IMR-90 (cell line): ENCODE measurements at regions not wholly inside any gene's neighbourhood (a gene's known extent, or its start where the extent isn't known, plus 50 kb on each side); places are given as distances from the start of the nearest gene placed in this dataset.

Source experiments
- ATAC-seq: fragments of 200-7000 bp; cut with Tn5 transposase; 2 replicates; pipeline ENCODE4 v1.9.1; 2020; ENCODE audit warnings: low read depth, mild to moderate bottlenecking, moderate library complexity
- BruUV-seq: library from RNA; stranded (reverse); fragments of 400-500 nt; replicated peaks from 2 replicates; lab custom pipeline; 2021; lab: Mats Ljungman, UMichigan
- CTCF ChIA-PET: fragments of 300-600 bp; formaldehyde crosslinking; extraction: SDS; loops from one replicate; lab custom pipeline; 2021; ENCODE audit warnings: antibody characterized with exemption; lab: Yijun Ruan, JAX
- POLR2A ChIA-PET: fragments of 300-600 bp; sonication (Branson Sonifier 250); formaldehyde crosslinking; loops from one replicate; lab custom pipeline; 2022; ENCODE audit warnings: antibody characterized with exemption; ENCODE audit not compliant: unreplicated experiment; lab: Charles Lee
- DNase-seq: peaks from one replicate; pipeline ENCODE4 v3.0.0; 2013
- H2AFZ ChIP-seq: replicated peaks from 2 replicates; pipeline ENCODE3; 2013; ENCODE audit warnings: low read length, mild to moderate bottlenecking; ENCODE audit not compliant: poor library complexity
- H2AK5ac ChIP-seq: 2 replicates; pipeline ENCODE4 v1.6.1; 2013; ENCODE audit warnings: low read depth, low read length, inconsistent platforms
- H2AK9ac ChIP-seq: replicated peaks from 2 replicates; pipeline ENCODE3; 2013; ENCODE audit warnings: mild to moderate bottlenecking, low read depth, low read length, moderate library complexity; ENCODE audit not compliant: poor library complexity
- H2BK120ac ChIP-seq: 2 replicates; pipeline ENCODE4 v1.6.1; 2013; ENCODE audit warnings: low read depth, low read length, inconsistent platforms
- H2BK15ac ChIP-seq: 3 replicates; pipeline ENCODE4 v1.6.1; 2013; ENCODE audit warnings: low read depth, low read length, inconsistent platforms
- H2BK20ac ChIP-seq: 2 replicates; pipeline ENCODE4 v1.6.1; 2013; ENCODE audit warnings: low read depth, mild to moderate bottlenecking, inconsistent platforms, low read length, moderate library complexity
- H2BK5ac ChIP-seq: 2 replicates; pipeline ENCODE4 v1.6.1; 2013; ENCODE audit warnings: mild to moderate bottlenecking, low read depth, low read length, inconsistent platforms; ENCODE audit not compliant: poor library complexity, severe bottlenecking
- H3K14ac ChIP-seq: replicated peaks from 2 replicates; pipeline ENCODE4 v1.6.1; 2013; ENCODE audit warnings: low read depth, low read length, inconsistent platforms
- H3K18ac ChIP-seq: 2 replicates; pipeline ENCODE4 v1.6.1; 2013; ENCODE audit warnings: low read depth, low read length, control low read depth
- H3K23ac ChIP-seq: 2 replicates; pipeline ENCODE4 v1.6.1; 2013; ENCODE audit warnings: low read depth, low read length, inconsistent platforms
- H3K27ac ChIP-seq: 2 replicates; pipeline ENCODE4 v1.5.1; 2013; ENCODE audit warnings: mild to moderate bottlenecking, control low read depth, low read length; ENCODE audit not compliant: insufficient read depth
- H3K27me3 ChIP-seq: 2 replicates; pipeline ENCODE4 v1.6.1; 2013; ENCODE audit warnings: low read length; ENCODE audit not compliant: control insufficient read depth, insufficient read depth
- H3K36me3 ChIP-seq: 2 replicates; pipeline ENCODE4 v1.6.1; 2013; ENCODE audit warnings: low read length, mixed read lengths; ENCODE audit not compliant: control insufficient read depth, insufficient read depth
- H3K4ac ChIP-seq: 2 replicates; pipeline ENCODE4 v1.6.1; 2013; ENCODE audit warnings: low read depth, low read length, inconsistent platforms
- H3K4me1 ChIP-seq: 2 replicates; pipeline ENCODE4 v1.6.1; 2013; ENCODE audit warnings: low read length, mixed read lengths; ENCODE audit not compliant: control insufficient read depth, insufficient read depth
- H3K4me2 ChIP-seq: 2 replicates; pipeline ENCODE4 v1.6.1; 2013; ENCODE audit warnings: low read depth, mild to moderate bottlenecking, control low read depth, low read length, moderate library complexity
- H3K4me3 ChIP-seq: 2 replicates; pipeline ENCODE4 v1.5.1; 2013; ENCODE audit warnings: low read depth, mild to moderate bottlenecking, control low read depth, low read length, moderate library complexity; ENCODE audit not compliant: insufficient read depth
- H3K56ac ChIP-seq: 2 replicates; pipeline ENCODE4 v1.6.1; 2013; ENCODE audit warnings: low read length, inconsistent platforms; ENCODE audit not compliant: insufficient read depth; ENCODE audit errors: extremely low read depth
- H3K79me1 ChIP-seq, 2 experiments: 2 replicates each; pipeline ENCODE4 v1.6.1; 2013; ENCODE audit warnings: low read length in 2 of 2, inconsistent platforms in 1 of 2, low read depth in 1 of 2
- H3K9ac ChIP-seq: 2 replicates; pipeline ENCODE4 v1.6.1; 2013; ENCODE audit warnings: low read depth, low read length, control low read depth
- H3K9me1 ChIP-seq: 2 replicates; pipeline ENCODE4 v1.6.1; 2013; ENCODE audit warnings: low read length, inconsistent platforms; ENCODE audit not compliant: insufficient read depth
- H3K9me3 ChIP-seq: 2 replicates; pipeline ENCODE4 v1.6.1; 2013; ENCODE audit warnings: low read length; ENCODE audit not compliant: control insufficient read depth, insufficient read depth
- H4K20me1 ChIP-seq: 2 replicates; pipeline ENCODE4 v1.6.1; 2013; ENCODE audit warnings: low read length, inconsistent platforms; ENCODE audit not compliant: insufficient read depth
- H4K5ac ChIP-seq: 2 replicates; pipeline ENCODE4 v1.6.1; 2013; ENCODE audit warnings: mild to moderate bottlenecking, low read depth, low read length, control low read depth
- H4K8ac ChIP-seq, 2 experiments: 2 replicates each; pipeline ENCODE4 v1.6.1; 2013; ENCODE audit warnings: low read depth in 2 of 2, low read length in 2 of 2, control low read depth in 1 of 2, inconsistent platforms in 1 of 2
- H4K91ac ChIP-seq: 2 replicates; pipeline ENCODE4 v1.6.1; 2013; ENCODE audit warnings: low read depth, low read length, inconsistent platforms; ENCODE audit not compliant: insufficient read depth
- BHLHE40 ChIP-seq: fragments of 150-350 bp; IDR thresholded peaks from 2 replicates; pipeline ENCODE4 v1.6.1; 2016; ENCODE audit warnings: mild to moderate bottlenecking, low read depth, low read length
- CEBPB ChIP-seq: IDR thresholded peaks from 2 replicates; pipeline ENCODE4 v1.6.1; 2012; ENCODE audit warnings: low read depth, low read length, improper control_type of control experiment
- CHD1 ChIP-seq: IDR thresholded peaks from 2 replicates; pipeline ENCODE4 v1.6.1; 2012; ENCODE audit warnings: low read depth, low read length, improper control_type of control experiment
- ELK1 ChIP-seq: fragments of 150-350 bp; IDR thresholded peaks from 2 replicates; pipeline ENCODE4 v1.6.1; 2016; ENCODE audit warnings: low read depth, mild to moderate bottlenecking, low read length, moderate library complexity, borderline replicate concordance
- MAFK ChIP-seq: IDR thresholded peaks from 2 replicates; pipeline ENCODE4 v1.6.1; 2012; ENCODE audit warnings: low read depth, low read length, improper control_type of control experiment
- MAZ ChIP-seq: IDR thresholded peaks from 2 replicates; pipeline ENCODE4 v1.6.1; 2012; ENCODE audit warnings: low read depth, mild to moderate bottlenecking, low read length, improper control_type of control experiment, moderate library complexity, borderline replicate concordance
- MXI1 ChIP-seq: IDR thresholded peaks from 2 replicates; pipeline ENCODE4 v1.6.1; 2012; ENCODE audit warnings: low read depth, mild to moderate bottlenecking, low read length, moderate library complexity, borderline replicate concordance
- RAD21 ChIP-seq: IDR thresholded peaks from 2 replicates; pipeline ENCODE4 v1.6.1; 2012; ENCODE audit warnings: low read length, improper control_type of control experiment
- RCOR1 ChIP-seq: IDR thresholded peaks from 2 replicates; pipeline ENCODE4 v1.6.1; 2012; ENCODE audit warnings: mild to moderate bottlenecking, low read length, improper control_type of control experiment; ENCODE audit not compliant: insufficient replicate concordance
- RFX5 ChIP-seq: IDR thresholded peaks from 2 replicates; pipeline ENCODE4 v1.8.0; 2012; ENCODE audit warnings: low read depth, mild to moderate bottlenecking, low read length, moderate library complexity
- SMC3 ChIP-seq: fragments of 150-350 bp; IDR thresholded peaks from 2 replicates; pipeline ENCODE4 v1.6.1; 2016; ENCODE audit warnings: low read depth, mild to moderate bottlenecking, antibody characterized with exemption, low read length, moderate library complexity
- WGBS, 2 experiments: methylation state at CpG; one replicate each; pipeline versions ENCODE4 v1.1.5 to v1.1.7; 2013; ENCODE audit warnings: missing lambda C conversion rate in 2 of 2; ENCODE audit not compliant: insufficient read length in 1 of 2; ENCODE audit errors: extremely low coverage in 2 of 2; 5-methylcytosine and 5-hydroxymethylcytosine counted together
- dilution Hi-C: fragments of 300-500 bp; cut with HindIII; formaldehyde crosslinking; loops from one replicate; pipeline ENCODE4 v1.14.3; 2018; ENCODE audit warnings: low sequenced_read_pairs; ENCODE audit not compliant: unreplicated experiment
- in situ Hi-C: fragments of 300-500 bp; cut with MboI; formaldehyde crosslinking; loops from 3 replicates; pipeline ENCODE4 v1.14.3; 2019; ENCODE audit warnings: low sequenced_read_pairs, inconsistent platforms, mixed read lengths
- intact Hi-C: fragments of 100-400 bp; cut with micrococcal nuclease; formaldehyde crosslinking; loops from 2 replicates; pipeline ENCODE4 v1.10.0; 2022
- TF ChIP-seq, protein P1 (sequence below): fragments of 150-350 bp; IDR thresholded peaks from 2 replicates; pipeline ENCODE4 v1.6.1; 2017; ENCODE audit warnings: mild to moderate bottlenecking, antibody characterized with exemption, low read length, low read depth
- TF ChIP-seq, protein P2 (sequence below): conservative IDR thresholded peaks from 2 replicates; pipeline ENCODE4 v1.5.1; 2012; ENCODE audit warnings: mild to moderate bottlenecking, low read depth, low read length, improper control_type of control experiment

- H3K27ac ChIP-seq, result no peak overlapping the region
- POLR2A ChIA-PET, result no interaction called here
These were observed 84.9 kb upstream of the TET2 start for GRCh38 chr4:105061731-105062130.

More at GRCh38 chr4:105061731-105062130, 84.9 kb upstream of the TET2 start:
- no peak overlapping the region for H4K5ac ChIP-seq
- no peak overlapping the region for H2AK5ac ChIP-seq
- no peak overlapping the region for H2BK20ac ChIP-seq
- no peak overlapping the region for H3K4me3 ChIP-seq
- BruUV-seq, result no TSS peak
- H4K91ac ChIP-seq, result no peak overlapping the region
- no peaks in the 10 kb centered on the region for H3K79me1 ChIP-seq
- no peak overlapping the region for H3K4ac ChIP-seq
- in situ Hi-C loops (no loop called here), dilution Hi-C loops (no loop called here), intact Hi-C loops (no loop called here)
- no peak overlapping the region for H2BK5ac ChIP-seq
- H2BK120ac ChIP-seq, result no peak overlapping the region
- H3K56ac ChIP-seq, result no peak overlapping the region
- no peaks in the 10 kb centered on the region for H4K20me1 ChIP-seq
- 0 out of 2 replicates have a peak overlapping the region, but pooled peaks have one; percentile 33 for H3K14ac ChIP-seq
- no peak overlapping the region for H2AFZ ChIP-seq
- H3K23ac ChIP-seq, result no peak overlapping the region
- no peak overlapping the region for H2BK15ac ChIP-seq
- H3K4me1 ChIP-seq, result peaks cover 2% of the 10 kb centered on the region
- no peak overlapping the region for H3K9ac ChIP-seq
- no peaks in the 10 kb centered on the region for H3K36me3 ChIP-seq
- no peak overlapping the region for H4K8ac ChIP-seq
- no peak overlapping the region for H3K4me2 ChIP-seq
- TF ChIP-seq SMC3, result no peak
- TF ChIP-seq, protein P1, sequence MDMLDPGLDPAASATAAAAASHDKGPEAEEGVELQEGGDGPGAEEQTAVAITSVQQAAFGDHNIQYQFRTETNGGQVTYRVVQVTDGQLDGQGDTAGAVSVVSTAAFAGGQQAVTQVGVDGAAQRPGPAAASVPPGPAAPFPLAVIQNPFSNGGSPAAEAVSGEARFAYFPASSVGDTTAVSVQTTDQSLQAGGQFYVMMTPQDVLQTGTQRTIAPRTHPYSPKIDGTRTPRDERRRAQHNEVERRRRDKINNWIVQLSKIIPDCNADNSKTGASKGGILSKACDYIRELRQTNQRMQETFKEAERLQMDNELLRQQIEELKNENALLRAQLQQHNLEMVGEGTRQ, result no peak
- no peak for TF ChIP-seq MAZ
- TF ChIP-seq ELK1, result no peak
- no peak for TF ChIP-seq MAFK
- TF ChIP-seq CEBPB, result no peak
- TF ChIP-seq RCOR1, result no peak
- TF ChIP-seq CHD1, result no peak
- no peak for TF ChIP-seq RFX5
- TF ChIP-seq, protein P2, sequence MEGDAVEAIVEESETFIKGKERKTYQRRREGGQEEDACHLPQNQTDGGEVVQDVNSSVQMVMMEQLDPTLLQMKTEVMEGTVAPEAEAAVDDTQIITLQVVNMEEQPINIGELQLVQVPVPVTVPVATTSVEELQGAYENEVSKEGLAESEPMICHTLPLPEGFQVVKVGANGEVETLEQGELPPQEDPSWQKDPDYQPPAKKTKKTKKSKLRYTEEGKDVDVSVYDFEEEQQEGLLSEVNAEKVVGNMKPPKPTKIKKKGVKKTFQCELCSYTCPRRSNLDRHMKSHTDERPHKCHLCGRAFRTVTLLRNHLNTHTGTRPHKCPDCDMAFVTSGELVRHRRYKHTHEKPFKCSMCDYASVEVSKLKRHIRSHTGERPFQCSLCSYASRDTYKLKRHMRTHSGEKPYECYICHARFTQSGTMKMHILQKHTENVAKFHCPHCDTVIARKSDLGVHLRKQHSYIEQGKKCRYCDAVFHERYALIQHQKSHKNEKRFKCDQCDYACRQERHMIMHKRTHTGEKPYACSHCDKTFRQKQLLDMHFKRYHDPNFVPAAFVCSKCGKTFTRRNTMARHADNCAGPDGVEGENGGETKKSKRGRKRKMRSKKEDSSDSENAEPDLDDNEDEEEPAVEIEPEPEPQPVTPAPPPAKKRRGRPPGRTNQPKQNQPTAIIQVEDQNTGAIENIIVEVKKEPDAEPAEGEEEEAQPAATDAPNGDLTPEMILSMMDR, result no peak
- no peak for TF ChIP-seq BHLHE40
- no peak for TF ChIP-seq RAD21
- TF ChIP-seq MXI1, result no peak
- no peak overlapping the region for H2AK9ac ChIP-seq
- DNase-seq (no peak), ATAC-seq (no peak)
- H3K18ac ChIP-seq, result no peak overlapping the region
- H3K9me3 ChIP-seq, result no peaks in the 10 kb centered on the region
- no peaks in the 10 kb centered on the region for H3K27me3 ChIP-seq
- H3K9me1 ChIP-seq, result peaks cover 3% of the 10 kb centered on the region; the same call in 1 of the 2 replicates
- CTCF ChIA-PET, result no interaction called here
- WGBS, 2 experiments, result no CpG with 5 or more reads among the region's 1 CpG
